HEK293T (cell line): ENCODE measurements at regions not wholly inside any gene's neighbourhood (a gene's known extent, or its start where the extent isn't known, plus 50 kb on each side); places are given as distances from the start of the nearest gene placed in this dataset.

Experiments
- CTCF ChIA-PET: fragments of 350-600 bp; formaldehyde crosslinking; extraction: SDS; loops from one replicate; lab custom pipeline; 2021; ENCODE audit warnings: antibody characterized with exemption, inconsistent platforms; lab: Yijun Ruan, JAX
- POLR2A ChIA-PET: fragments of 350-600 bp; formaldehyde crosslinking; extraction: SDS; loops from one replicate; lab custom pipeline; 2020; ENCODE audit warnings: antibody characterized with exemption, inconsistent platforms; lab: Yijun Ruan, JAX
- DNase-seq: peaks from one replicate; pipeline ENCODE4 v3.0.0; 2012; ENCODE audit warnings: mixed read lengths; ENCODE audit errors: extremely low spot score
- ARNT ChIP-seq: fragments of 450-650 bp; IDR thresholded peaks from 2 replicates; pipeline ENCODE4 v1.6.1; 2017; ENCODE audit warnings: mild to moderate bottlenecking
- BHLHE40 ChIP-seq: fragments of 450-650 bp; IDR thresholded peaks from 2 replicates; pipeline ENCODE4 v1.6.1; 2016; ENCODE audit warnings: mild to moderate bottlenecking, moderate library complexity, borderline replicate concordance
- CTBP1 ChIP-seq: fragments of 450-650 bp; IDR thresholded peaks from 2 replicates; pipeline ENCODE4 v1.6.1; 2016; ENCODE audit warnings: borderline replicate concordance
- ELF4 ChIP-seq: fragments of 450-650 bp; IDR thresholded peaks from 2 replicates; pipeline ENCODE4 v1.6.1; 2017; ENCODE audit warnings: antibody characterized with exemption
- FOXA1 ChIP-seq: fragments of 450-650 bp; IDR thresholded peaks from 2 replicates; pipeline ENCODE4 v1.6.1; 2016; ENCODE audit warnings: mild to moderate bottlenecking
- FOXK2 ChIP-seq: fragments of 450-650 bp; IDR thresholded peaks from 2 replicates; pipeline ENCODE4 v1.6.1; 2016; ENCODE audit warnings: mild to moderate bottlenecking
- FOXM1 ChIP-seq: fragments of 450-650 bp; IDR thresholded peaks from 2 replicates; pipeline ENCODE4 v1.6.1; 2017; ENCODE audit warnings: mild to moderate bottlenecking, borderline replicate concordance
- HDGF ChIP-seq: fragments of 450-650 bp; IDR thresholded peaks from 2 replicates; pipeline ENCODE4 v1.6.1; 2017; ENCODE audit warnings: antibody characterized with exemption, borderline replicate concordance
- L3MBTL2 ChIP-seq: fragments of 450-650 bp; conservative IDR thresholded peaks from 2 replicates; pipeline ENCODE4 v1.6.1; 2016; ENCODE audit warnings: mild to moderate bottlenecking
- LEF1 ChIP-seq: fragments of 450-650 bp; IDR thresholded peaks from 2 replicates; pipeline ENCODE4 v1.6.1; 2017; ENCODE audit warnings: mild to moderate bottlenecking, borderline replicate concordance
- NFRKB ChIP-seq: fragments of 450-650 bp; IDR thresholded peaks from 2 replicates; pipeline ENCODE4 v1.6.1; 2016; ENCODE audit warnings: mild to moderate bottlenecking, moderate library complexity
- PKNOX1 ChIP-seq: fragments of 450-650 bp; IDR thresholded peaks from 2 replicates; pipeline ENCODE4 v1.6.1; 2016
- SP1 ChIP-seq: fragments of 450-650 bp; IDR thresholded peaks from 2 replicates; pipeline ENCODE4 v1.6.1; 2017
- SUZ12 ChIP-seq: fragments of 450-650 bp; IDR thresholded peaks from 2 replicates; pipeline ENCODE4 v1.6.1; 2016; ENCODE audit warnings: mild to moderate bottlenecking
- TARDBP ChIP-seq: fragments of 450-650 bp; IDR thresholded peaks from 2 replicates; pipeline ENCODE4 v1.6.1; 2016
- ZNF384 ChIP-seq: fragments of 450-650 bp; IDR thresholded peaks from 2 replicates; pipeline ENCODE4 v1.6.1; 2016

GRCh38 chr3:162328649-162329048 is 832.0 kb downstream of the OTOL1 start:
- DNase-seq, result no peak
- CTCF ChIA-PET, result no interaction called here
- POLR2A ChIA-PET, result no interaction called here
- TF ChIP-seq CTBP1, result no peak
- no peak for TF ChIP-seq LEF1
- no peak for TF ChIP-seq L3MBTL2

GRCh38 chr3:162329514-162329913 is 832.9 kb downstream of the OTOL1 start:
- POLR2A ChIA-PET, result no interaction called here
- TF ChIP-seq LEF1 (no peak), CTBP1 (no peak), ZNF384 (no peak), FOXM1 (no peak)
- CTCF ChIA-PET, result no interaction called here
- DNase-seq, result no peak

- TF ChIP-seq CTBP1, result no peak
- no peak for DNase-seq
- ChIA-PET CTCF (no interaction called here), POLR2A (no interaction called here)
Observed at GRCh38 chr3:162332344-162332743, 835.7 kb downstream of the OTOL1 start.

GRCh38 chr3:162334537-162334936 is 837.9 kb downstream of the OTOL1 start:
- CTCF ChIA-PET, result no interaction called here
- TF ChIP-seq CTBP1 (no peak), ARNT (no peak), HDGF (no peak), TARDBP (no peak), BHLHE40 (no peak), ELF4 (no peak), L3MBTL2 (no peak), NFRKB (no peak), ZNF384 (no peak), FOXM1 (no peak), FOXA1 (no peak), SP1 (no peak), PKNOX1 (no peak), LEF1 (no peak), SUZ12 (no peak), FOXK2 (no peak)
- DNase-seq, result no peak
- POLR2A ChIA-PET, result no interaction called here

- CTCF ChIA-PET, result no interaction called here
- DNase-seq, result no peak
- POLR2A ChIA-PET, result no interaction called here
- no peak for TF ChIP-seq FOXK2
- no peak for TF ChIP-seq ZNF384
- TF ChIP-seq SUZ12, result no peak
- TF ChIP-seq SP1, result no peak
- no peak for TF ChIP-seq FOXM1
- TF ChIP-seq HDGF, result no peak
- no peak for TF ChIP-seq ELF4
- TF ChIP-seq ARNT, result no peak
- TF ChIP-seq NFRKB, result no peak
- no peak for TF ChIP-seq L3MBTL2
- TF ChIP-seq PKNOX1, result no peak
- no peak for TF ChIP-seq FOXA1
- no peak for TF ChIP-seq BHLHE40
- TF ChIP-seq CTBP1, result no peak
- no peak for TF ChIP-seq TARDBP
- no peak for TF ChIP-seq LEF1
Observed at GRCh38 chr3:162337630-162338029, 841.0 kb downstream of the OTOL1 start.

GRCh38 chr3:162338514-162338913 is 841.9 kb downstream of the OTOL1 start:
- POLR2A ChIA-PET, result no interaction called here
- TF ChIP-seq FOXK2 (no peak), FOXM1 (no peak), HDGF (no peak), PKNOX1 (no peak), TARDBP (no peak), LEF1 (no peak), SUZ12 (no peak), ARNT (no peak), CTBP1 (no peak)
- no peak for DNase-seq
- CTCF ChIA-PET, result no interaction called here

- TF ChIP-seq FOXK2 (no peak), ARNT (no peak), L3MBTL2 (no peak), CTBP1 (no peak), SP1 (no peak), HDGF (no peak), FOXM1 (no peak), FOXA1 (no peak), SUZ12 (no peak), NFRKB (no peak), TARDBP (no peak), ELF4 (no peak), LEF1 (no peak), ZNF384 (no peak), BHLHE40 (no peak), PKNOX1 (no peak)
- CTCF ChIA-PET, result no interaction called here
- DNase-seq, result no peak
- POLR2A ChIA-PET, result no interaction called here
Observed at GRCh38 chr3:162348912-162349311, 852.3 kb downstream of the OTOL1 start.
